ENCODE measurements at regions not wholly inside any gene's neighbourhood (a gene's known extent, or its start where the extent isn't known, plus 50 kb on each side); places are given as distances from the start of the nearest gene placed in this dataset.

DNA sequence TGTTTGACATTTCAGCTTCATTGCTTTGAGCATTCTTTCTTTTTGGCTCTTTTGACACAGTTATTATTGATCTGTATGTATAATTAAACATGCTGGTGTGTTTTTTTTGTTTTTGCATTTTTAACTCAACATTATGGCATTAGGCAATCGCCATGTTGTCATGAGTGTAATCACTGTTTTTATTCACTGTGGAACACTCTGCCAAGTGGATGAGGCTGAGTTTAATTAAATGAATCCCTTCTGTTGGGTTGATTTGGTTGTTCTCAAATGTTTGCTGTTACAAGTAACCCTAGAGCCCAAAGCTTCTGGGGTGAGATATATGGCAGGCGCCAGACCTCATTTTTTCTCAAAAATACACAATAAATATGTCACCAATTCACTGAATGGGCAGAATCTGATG lies 428.1 kb downstream of the MATN1 start:
- ATAC-seq: no peak
- TF ChIP-seq ZC3H10 (CRISPR knock-in tag; IDR thresholded peaks at IDR 0.05): no peak
- no peak for TF ChIP-seq ZNF8 (CRISPR knock-in tag; IDR thresholded peaks at IDR 0.05)
- no peak for TF ChIP-seq ARNTL (CRISPR knock-in tag; IDR thresholded peaks at IDR 0.05; ENCODE audit: borderline replicate concordance, low read depth)
- no peak for TF ChIP-seq TOX (CRISPR knock-in tag; IDR thresholded peaks at IDR 0.05; ENCODE audit: borderline replicate concordance)
- no peak for TF ChIP-seq ZNF565 (CRISPR knock-in tag; conservative IDR thresholded peaks at IDR 0.05; ENCODE audit: low read depth)
- no peak for TF ChIP-seq PPARA (CRISPR knock-in tag; IDR thresholded peaks at IDR 0.05; ENCODE audit: borderline replicate concordance)
- TF ChIP-seq BACH2 (CRISPR knock-in tag; IDR thresholded peaks at IDR 0.05; ENCODE audit: borderline replicate concordance): no peak
- no peak for TF ChIP-seq ZNF70 (CRISPR knock-in tag; IDR thresholded peaks at IDR 0.05)
- no peak for TF ChIP-seq ESRRG (CRISPR knock-in tag; IDR thresholded peaks at IDR 0.05)

GRCh38 chr1:30294508-30294907 lies 428.9 kb downstream of the MATN1 start:
- TF ChIP-seq CSDC2 (CRISPR knock-in tag; IDR thresholded peaks at IDR 0.05) (no peak), ISL1 (CRISPR knock-in tag; IDR thresholded peaks at IDR 0.05) (no peak), TCF4 (CRISPR knock-in tag; IDR thresholded peaks at IDR 0.05; ENCODE audit: borderline replicate concordance) (no peak), ZNF8 (CRISPR knock-in tag; IDR thresholded peaks at IDR 0.05) (no peak), RARB (CRISPR knock-in tag; IDR thresholded peaks at IDR 0.05) (no peak)
- TF ChIP-seq, protein P1, sequence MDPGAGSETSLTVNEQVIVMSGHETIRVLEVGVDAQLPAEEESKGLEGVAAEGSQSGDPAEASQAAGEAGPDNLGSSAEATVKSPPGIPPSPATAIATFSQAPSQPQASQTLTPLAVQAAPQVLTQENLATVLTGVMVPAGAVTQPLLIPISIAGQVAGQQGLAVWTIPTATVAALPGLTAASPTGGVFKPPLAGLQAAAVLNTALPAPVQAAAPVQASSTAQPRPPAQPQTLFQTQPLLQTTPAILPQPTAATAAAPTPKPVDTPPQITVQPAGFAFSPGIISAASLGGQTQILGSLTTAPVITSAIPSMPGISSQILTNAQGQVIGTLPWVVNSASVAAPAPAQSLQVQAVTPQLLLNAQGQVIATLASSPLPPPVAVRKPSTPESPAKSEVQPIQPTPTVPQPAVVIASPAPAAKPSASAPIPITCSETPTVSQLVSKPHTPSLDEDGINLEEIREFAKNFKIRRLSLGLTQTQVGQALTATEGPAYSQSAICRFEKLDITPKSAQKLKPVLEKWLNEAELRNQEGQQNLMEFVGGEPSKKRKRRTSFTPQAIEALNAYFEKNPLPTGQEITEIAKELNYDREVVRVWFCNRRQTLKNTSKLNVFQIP (CRISPR knock-in tag; IDR thresholded peaks at IDR 0.05; ENCODE audit: borderline replicate concordance, low read depth): no peak
- TF ChIP-seq, protein P2, sequence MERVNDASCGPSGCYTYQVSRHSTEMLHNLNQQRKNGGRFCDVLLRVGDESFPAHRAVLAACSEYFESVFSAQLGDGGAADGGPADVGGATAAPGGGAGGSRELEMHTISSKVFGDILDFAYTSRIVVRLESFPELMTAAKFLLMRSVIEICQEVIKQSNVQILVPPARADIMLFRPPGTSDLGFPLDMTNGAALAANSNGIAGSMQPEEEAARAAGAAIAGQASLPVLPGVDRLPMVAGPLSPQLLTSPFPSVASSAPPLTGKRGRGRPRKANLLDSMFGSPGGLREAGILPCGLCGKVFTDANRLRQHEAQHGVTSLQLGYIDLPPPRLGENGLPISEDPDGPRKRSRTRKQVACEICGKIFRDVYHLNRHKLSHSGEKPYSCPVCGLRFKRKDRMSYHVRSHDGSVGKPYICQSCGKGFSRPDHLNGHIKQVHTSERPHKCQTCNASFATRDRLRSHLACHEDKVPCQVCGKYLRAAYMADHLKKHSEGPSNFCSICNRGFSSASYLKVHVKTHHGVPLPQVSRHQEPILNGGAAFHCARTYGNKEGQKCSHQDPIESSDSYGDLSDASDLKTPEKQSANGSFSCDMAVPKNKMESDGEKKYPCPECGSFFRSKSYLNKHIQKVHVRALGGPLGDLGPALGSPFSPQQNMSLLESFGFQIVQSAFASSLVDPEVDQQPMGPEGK (CRISPR knock-in tag; IDR thresholded peaks at IDR 0.05; ENCODE audit: borderline replicate concordance): no peak
- no peak for ATAC-seq

- TF ChIP-seq OSR1 (CRISPR knock-in tag; IDR thresholded peaks at IDR 0.05) (no peak), CSRNP3 (CRISPR knock-in tag; IDR thresholded peaks at IDR 0.05) (no peak), SNAI2 (CRISPR knock-in tag; IDR thresholded peaks at IDR 0.05) (no peak), ZNF70 (CRISPR knock-in tag; IDR thresholded peaks at IDR 0.05) (no peak), ARNTL (CRISPR knock-in tag; IDR thresholded peaks at IDR 0.05; ENCODE audit: borderline replicate concordance, low read depth) (no peak), GLIS3 (CRISPR knock-in tag; IDR thresholded peaks at IDR 0.05) (no peak), ZC3H10 (CRISPR knock-in tag; IDR thresholded peaks at IDR 0.05) (no peak), BACH2 (CRISPR knock-in tag; IDR thresholded peaks at IDR 0.05; ENCODE audit: borderline replicate concordance) (no peak), ZFP3 (CRISPR knock-in tag; IDR thresholded peaks at IDR 0.05) (no peak)
- TF ChIP-seq, protein P3, sequence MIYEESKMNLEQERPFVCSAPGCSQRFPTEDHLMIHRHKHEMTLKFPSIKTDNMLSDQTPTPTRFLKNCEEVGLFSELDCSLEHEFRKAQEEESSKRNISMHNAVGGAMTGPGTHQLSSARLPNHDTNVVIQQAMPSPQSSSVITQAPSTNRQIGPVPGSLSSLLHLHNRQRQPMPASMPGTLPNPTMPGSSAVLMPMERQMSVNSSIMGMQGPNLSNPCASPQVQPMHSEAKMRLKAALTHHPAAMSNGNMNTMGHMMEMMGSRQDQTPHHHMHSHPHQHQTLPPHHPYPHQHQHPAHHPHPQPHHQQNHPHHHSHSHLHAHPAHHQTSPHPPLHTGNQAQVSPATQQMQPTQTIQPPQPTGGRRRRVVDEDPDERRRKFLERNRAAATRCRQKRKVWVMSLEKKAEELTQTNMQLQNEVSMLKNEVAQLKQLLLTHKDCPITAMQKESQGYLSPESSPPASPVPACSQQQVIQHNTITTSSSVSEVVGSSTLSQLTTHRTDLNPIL (CRISPR knock-in tag; IDR thresholded peaks at IDR 0.05; ENCODE audit: low read depth): no peak
- no peak for ATAC-seq
Observed at GRCh38 chr1:30292451-30292850, 430.9 kb downstream of the MATN1 start.

GRCh38 chr1:30291526-30291925 lies 431.9 kb downstream of the MATN1 start:
- TF ChIP-seq ZNF8 (CRISPR knock-in tag; IDR thresholded peaks at IDR 0.05): no peak
- no peak for TF ChIP-seq OSR1 (CRISPR knock-in tag; IDR thresholded peaks at IDR 0.05)
- no peak for TF ChIP-seq PPARA (CRISPR knock-in tag; IDR thresholded peaks at IDR 0.05; ENCODE audit: borderline replicate concordance)
- TF ChIP-seq ZC3H10 (CRISPR knock-in tag; IDR thresholded peaks at IDR 0.05): no peak
- TF ChIP-seq, protein P2 (CRISPR knock-in tag; IDR thresholded peaks at IDR 0.05; ENCODE audit: borderline replicate concordance): no peak
- no peak for TF ChIP-seq CSRNP3 (CRISPR knock-in tag; IDR thresholded peaks at IDR 0.05)
- TF ChIP-seq TSHZ2 (CRISPR knock-in tag; IDR thresholded peaks at IDR 0.05): no peak
- ATAC-seq: no peak
